Gastrocnemius medialis (tissue), 4 donors: ENCODE measurements at regions not wholly inside any gene's neighbourhood (a gene's known extent, or its start where the extent isn't known, plus 50 kb on each side); places are given as distances from the start of the nearest gene placed in this dataset.

ENCODE experiments used
- POLR2A ChIP-seq, 2 donors: fragments of 450-650 bp; IDR thresholded peaks; one replicate each; pipeline ENCODE4 v1.6.1; 2017; ENCODE audit warnings: antibody characterized with exemption in 2 of 2, mild to moderate bottlenecking in 2 of 2, moderate library complexity in 2 of 2
- TF ChIP-seq, protein P1 (sequence below), 5 experiments: fragments of 450-650 bp in 3 of 5; fragments of 200-600 bp in 2 of 5; sonication (generic) in 2 of 5; IDR thresholded peaks in 4 of 5; conservative IDR thresholded peaks in 1 of 5; 1 replicate in 4 of 5; 2 replicates in 1 of 5; pipeline ENCODE4 v1.5.1; 2016 to 2019; ENCODE audit warnings: antibody characterized with exemption in 5 of 5, mild to moderate bottlenecking in 3 of 5, moderate library complexity in 3 of 5

DNA sequence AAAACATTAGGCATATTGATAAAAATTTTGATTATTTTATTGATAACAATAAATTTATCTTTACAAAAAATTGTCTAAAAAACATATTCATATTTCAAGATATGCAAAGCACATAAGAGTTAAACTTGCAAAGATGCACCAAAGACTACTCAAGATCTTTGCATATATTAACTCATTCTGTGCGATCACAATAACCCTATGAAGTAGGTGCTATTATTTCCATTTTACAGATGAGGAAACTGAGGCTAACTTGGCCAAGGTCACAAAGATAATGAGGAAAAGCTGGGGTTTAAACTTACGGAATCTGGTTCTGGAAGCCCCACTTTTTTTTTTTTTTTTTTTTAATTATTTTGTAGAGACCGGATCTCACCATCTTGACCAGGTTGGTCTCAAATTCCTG, 94.4 kb upstream of the SERTAD2 start:
- no peak for TF ChIP-seq POLR2A (IDR thresholded peaks at IDR 0.05)
- TF ChIP-seq, protein P1, sequence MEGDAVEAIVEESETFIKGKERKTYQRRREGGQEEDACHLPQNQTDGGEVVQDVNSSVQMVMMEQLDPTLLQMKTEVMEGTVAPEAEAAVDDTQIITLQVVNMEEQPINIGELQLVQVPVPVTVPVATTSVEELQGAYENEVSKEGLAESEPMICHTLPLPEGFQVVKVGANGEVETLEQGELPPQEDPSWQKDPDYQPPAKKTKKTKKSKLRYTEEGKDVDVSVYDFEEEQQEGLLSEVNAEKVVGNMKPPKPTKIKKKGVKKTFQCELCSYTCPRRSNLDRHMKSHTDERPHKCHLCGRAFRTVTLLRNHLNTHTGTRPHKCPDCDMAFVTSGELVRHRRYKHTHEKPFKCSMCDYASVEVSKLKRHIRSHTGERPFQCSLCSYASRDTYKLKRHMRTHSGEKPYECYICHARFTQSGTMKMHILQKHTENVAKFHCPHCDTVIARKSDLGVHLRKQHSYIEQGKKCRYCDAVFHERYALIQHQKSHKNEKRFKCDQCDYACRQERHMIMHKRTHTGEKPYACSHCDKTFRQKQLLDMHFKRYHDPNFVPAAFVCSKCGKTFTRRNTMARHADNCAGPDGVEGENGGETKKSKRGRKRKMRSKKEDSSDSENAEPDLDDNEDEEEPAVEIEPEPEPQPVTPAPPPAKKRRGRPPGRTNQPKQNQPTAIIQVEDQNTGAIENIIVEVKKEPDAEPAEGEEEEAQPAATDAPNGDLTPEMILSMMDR (IDR thresholded peaks at IDR 0.05 in 4 of 5, conservative IDR thresholded peaks at IDR 0.05 in 1 of 5): no peak
